Common myeloid progenitor, CD34-positive (primary cell): ENCODE measurements at regions not wholly inside any gene's neighbourhood (a gene's known extent, or its start where the extent isn't known, plus 50 kb on each side); places are given as distances from the start of the nearest gene placed in this dataset.
"Not testable (repeated sequence)": the region's sequence is repeated elsewhere in the genome, so short reads cannot be mapped to it uniquely, and the experiment has no call there.

Experiments used
- CTCF ChIA-PET: fragments of 350-600 bp; sonication (Branson Sonifier 250); formaldehyde crosslinking; loops from one replicate; lab custom pipeline; 2021; ENCODE audit warnings: antibody characterized with exemption; lab: Charles Lee
- POLR2A ChIA-PET: fragments of 350-600 bp; sonication (Branson Sonifier 250); formaldehyde crosslinking; loops from one replicate; lab custom pipeline; 2021; ENCODE audit warnings: antibody characterized with exemption; lab: Charles Lee
- DNase-seq, 3 donors: peaks; one replicate each; pipeline versions ENCODE4 v3.0.0 to v3.0.0-alpha.2; 2013
- H3K27ac ChIP-seq, 2 experiments: 1 replicate in 1 of 2; 2 replicates in 1 of 2; pipeline ENCODE4 v1.7.0; 2013; ENCODE audit warnings: inconsistent platforms in 2 of 2, low read length in 2 of 2, mild to moderate bottlenecking in 2 of 2, low read depth in 1 of 2, moderate library complexity in 1 of 2; ENCODE audit not compliant: severe bottlenecking in 2 of 2, insufficient read depth in 1 of 2, poor library complexity in 1 of 2
- H3K27me3 ChIP-seq, 5 experiments: replicated peaks in 2 of 5; 1 replicate in 3 of 5; 2 replicates in 2 of 5; pipeline versions ENCODE4 v1.6.1 to v1.7.0; 2013; ENCODE audit warnings: low read length in 4 of 5, mild to moderate bottlenecking in 2 of 5, moderate library complexity in 2 of 5, inconsistent platforms in 1 of 5; ENCODE audit not compliant: insufficient read depth in 5 of 5, control insufficient read depth in 4 of 5
- H3K36me3 ChIP-seq, 4 experiments: 1 replicate in 2 of 4; 2 replicates in 2 of 4; pipeline versions ENCODE4 v1.6.1 to v1.7.0; 2013; ENCODE audit warnings: low read length in 3 of 4, control low read depth in 1 of 4, mild to moderate bottlenecking in 1 of 4; ENCODE audit not compliant: control insufficient read depth in 4 of 4, insufficient read depth in 4 of 4
- H3K4me1 ChIP-seq, 4 experiments: 1 replicate in 3 of 4; 2 replicates in 1 of 4; pipeline versions ENCODE4 v1.6.1 to v1.7.1; 2013; ENCODE audit warnings: low read length in 3 of 4, mild to moderate bottlenecking in 3 of 4, control low read depth in 1 of 4, inconsistent platforms in 1 of 4, moderate library complexity in 1 of 4; ENCODE audit not compliant: control insufficient read depth in 4 of 4, insufficient read depth in 4 of 4; ENCODE audit errors: control extremely low read depth in 1 of 4
- H3K4me3 ChIP-seq, 7 experiments: 1 replicate in 4 of 7; 2 replicates in 3 of 7; pipeline versions ENCODE4 v1.5.1 to v1.7.0; 2013; ENCODE audit warnings: mild to moderate bottlenecking in 7 of 7, low read length in 6 of 7, moderate library complexity in 6 of 7, inconsistent platforms in 2 of 7, low read depth in 2 of 7, control low read depth in 1 of 7; ENCODE audit not compliant: insufficient read depth in 4 of 7, control insufficient read depth in 1 of 7; ENCODE audit errors: extremely low read depth in 1 of 7
- H3K9me3 ChIP-seq, 5 experiments: 1 replicate in 4 of 5; 2 replicates in 1 of 5; pipeline versions ENCODE4 v1.6.1 to v1.7.1; 2013; ENCODE audit warnings: low read length in 4 of 5, mild to moderate bottlenecking in 2 of 5, inconsistent platforms in 1 of 5, low read depth in 1 of 5, moderate library complexity in 1 of 5; ENCODE audit not compliant: control insufficient read depth in 4 of 5, insufficient read depth in 2 of 5; ENCODE audit errors: control extremely low read depth in 1 of 5
- WGBS: methylation state at CpG from one replicate; pipeline ENCODE4 v1.1.5; 2013; ENCODE audit not compliant: insufficient coverage; 5-methylcytosine and 5-hydroxymethylcytosine counted together

- H3K4me1 ChIP-seq, H3K27me3 ChIP-seq, H3K36me3 ChIP-seq, POLR2A ChIA-PET, CTCF ChIA-PET, H3K9me3 ChIP-seq: not testable (repeated sequence)
- peak overlapping the region in 6 of 7 experiments; percentile 6 to 72 (median 56) for H3K4me3 ChIP-seq
- peak in 1 of 3 donors; percentile 4 for DNase-seq
- peak overlapping the region in 1 of 2 experiments; percentile 49 for H3K27ac ChIP-seq
- 100% methylated on average over 2 of the region's 6 CpGs for WGBS
Observed at GRCh38 chr6:26957399-26958127, 289.9 kb upstream of the PRSS16 start.

DNA sequence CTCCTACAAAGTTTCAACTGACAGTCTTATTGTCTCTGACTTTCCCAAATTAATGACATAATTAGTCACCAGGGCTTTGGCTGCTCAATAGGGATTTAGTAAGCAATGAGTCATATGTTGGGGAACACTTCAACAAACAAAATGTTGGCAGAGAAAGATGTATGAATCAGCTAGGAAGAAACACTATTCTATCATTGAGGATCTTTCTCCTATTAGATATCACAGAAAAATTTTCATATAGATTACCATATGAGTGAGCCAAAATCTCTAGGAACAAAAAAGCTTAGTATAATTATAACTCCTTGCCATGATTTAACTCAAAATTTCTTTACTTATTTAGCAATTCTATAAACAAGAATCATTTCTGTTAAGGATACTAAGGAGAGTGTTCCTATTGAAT is 286.3 kb upstream of the PRSS16 start:
- DNase-seq, H3K27ac ChIP-seq, H3K4me3 ChIP-seq, CTCF ChIA-PET, H3K36me3 ChIP-seq, H3K4me1 ChIP-seq, H3K27me3 ChIP-seq, POLR2A ChIA-PET, H3K9me3 ChIP-seq: not testable (repeated sequence)

- no peak overlapping the region for H3K4me3 ChIP-seq
- no peaks in the 10 kb centered on the region for H3K27me3 ChIP-seq
- H3K36me3 ChIP-seq = no peaks in the 10 kb centered on the region
- peaks cover 0 to 5% (median 0%) of the 10 kb centered on the region in 5 experiments for H3K9me3 ChIP-seq
- no peak for DNase-seq
- H3K27ac ChIP-seq = no peak overlapping the region
- ChIA-PET POLR2A (no interaction called here), CTCF (no interaction called here)
- H3K4me1 ChIP-seq = no peaks in the 10 kb centered on the region
- WGBS = 95% methylated on average over 14 of the region's 15 CpGs
Observed at GRCh38 chr6:27002447-27002846, 245.1 kb upstream of the PRSS16 start.

GRCh38 chr6:27007020-27007419 is 240.5 kb upstream of the PRSS16 start:
- WGBS = 50% methylated on average over 2 of the region's 2 CpGs
- no peak for DNase-seq
- Histone ChIP-seq H3K4me1 (no peaks in the 10 kb centered on the region), H3K9me3 (peaks cover 0 to 17% (median 4%) of the 10 kb centered on the region in 5 experiments), H3K36me3 (no peaks in the 10 kb centered on the region), H3K27ac (no peak overlapping the region), H3K4me3 (no peak overlapping the region), H3K27me3 (no peaks in the 10 kb centered on the region)
- ChIA-PET CTCF (no interaction called here), POLR2A (no interaction called here)

DNA sequence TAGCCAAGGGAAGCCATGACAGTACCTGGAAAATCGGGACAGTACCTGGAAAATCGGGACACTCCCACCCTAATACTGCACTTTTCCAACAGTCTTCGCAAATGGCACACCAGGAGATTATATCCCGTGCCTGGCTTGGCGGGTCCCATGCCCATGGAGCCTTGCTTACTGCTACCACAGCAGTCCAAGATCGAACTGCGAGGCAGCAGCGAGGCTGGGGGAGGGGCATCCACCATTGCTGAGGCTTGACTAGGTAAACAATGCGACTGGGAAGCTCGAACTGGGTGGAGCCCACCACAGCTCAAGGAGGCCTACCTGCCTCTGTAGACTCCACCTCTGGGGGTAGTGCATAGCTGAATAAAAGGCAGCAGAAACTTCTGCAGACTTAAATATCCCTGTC is 238.9 kb upstream of the PRSS16 start:
- POLR2A ChIA-PET, H3K4me1 ChIP-seq, H3K27me3 ChIP-seq, H3K36me3 ChIP-seq, DNase-seq, CTCF ChIA-PET, H3K4me3 ChIP-seq, H3K27ac ChIP-seq: not testable (repeated sequence)
- peaks cover 0 to 17% (median 4%) of the 10 kb centered on the region in 5 experiments for H3K9me3 ChIP-seq
- 100% methylated on average over 9 of the region's 10 CpGs for WGBS

GRCh38 chr6:27014053-27014452 is 233.4 kb upstream of the PRSS16 start:
- CTCF ChIA-PET, POLR2A ChIA-PET, H3K27ac ChIP-seq, H3K27me3 ChIP-seq, H3K4me1 ChIP-seq, H3K36me3 ChIP-seq, H3K4me3 ChIP-seq, DNase-seq: not testable (repeated sequence)
- WGBS = no CpG with 5 or more reads among the region's 2 CpGs
- H3K9me3 ChIP-seq = peaks cover 0 to 19% (median 3%) of the 10 kb centered on the region in 5 experiments

GRCh38 chr6:27016689-27017088 is 230.8 kb upstream of the PRSS16 start:
- Histone ChIP-seq H3K27me3 (peaks cover 0 to 4% (median 0%) of the 10 kb centered on the region in 5 experiments), H3K9me3 (peaks cover 0 to 17% (median 3%) of the 10 kb centered on the region in 5 experiments), H3K4me3 (no peak overlapping the region), H3K4me1 (peaks cover 0 to 15% (median 8%) of the 10 kb centered on the region in 4 experiments), H3K36me3 (no peaks in the 10 kb centered on the region), H3K27ac (no peak overlapping the region)
- ChIA-PET POLR2A (no interaction called here), CTCF (no interaction called here)
- WGBS = no CpG with 5 or more reads among the region's 1 CpG
- no peak for DNase-seq
